K562 (cell line): ENCODE measurements at regions not wholly inside any gene's neighbourhood (a gene's known extent, or its start where the extent isn't known, plus 50 kb on each side); places are given as distances from the start of the nearest gene placed in this dataset.

Source experiments
- ATAC-seq: fragments of 200-7000 bp; cut with Tn5 transposase; 3 replicates; pipeline ENCODE4 v1.9.1; 2020; ENCODE audit warnings: moderate library complexity
- BruUV-seq: library from RNA; stranded (reverse); fragments of 400-500 nt; replicated peaks from 2 replicates; lab custom pipeline; 2021; lab: Mats Ljungman, UMichigan
- CTCF ChIA-PET: fragments of 300-600 bp; formaldehyde crosslinking; extraction: SDS; loops from one replicate; lab custom pipeline; 2021; ENCODE audit warnings: low intra/inter-chr PET ratio; lab: Yijun Ruan, JAX
- POLR2A ChIA-PET: fragments of 300-600, 350-650 bp; sonication (Branson Sonifier 250); formaldehyde crosslinking; extraction: SDS; loops from one replicate; lab custom pipeline; 2021; ENCODE audit warnings: antibody characterized with exemption, inconsistent platforms; lab: Yijun Ruan, JAX
- DNase-seq, 4 experiments: peaks; one replicate each; pipeline versions ENCODE4 v3.0.0 to v3.0.0-alpha.2; 2011 to 2018; ENCODE audit warnings: low spot score in 3 of 4, mixed read lengths in 3 of 4; ENCODE audit errors: extremely low read depth in 1 of 4
- FAIRE-seq: peaks from 2 replicates; lab custom pipeline; 2011; peaks lifted over from hg19 to GRCh38; lab: Jason Lieb, UNC
- H2AFZ ChIP-seq: 2 replicates; pipeline ENCODE4 v1.6.0; 2011; ENCODE audit warnings: low read depth, low read length, control low read depth, inconsistent platforms
- H3K27ac ChIP-seq: fragments of 200-600 bp; 3 replicates; pipeline ENCODE4 v1.8.0; 2011; ENCODE audit warnings: low read depth, mild to moderate bottlenecking, control low read depth, inconsistent platforms, low read length, moderate library complexity, mixed read lengths; ENCODE audit errors: extremely low read depth
- H3K27me3 ChIP-seq, 2 experiments: fragments of 300-600 bp in 1 of 2; 2 replicates in 1 of 2; 3 replicates in 1 of 2; pipeline versions ENCODE4 v1.6.0 to v1.8.0; 2011; ENCODE audit warnings: inconsistent platforms in 2 of 2, low read length in 2 of 2, mild to moderate bottlenecking in 1 of 2, mixed read lengths in 1 of 2, moderate library complexity in 1 of 2; ENCODE audit not compliant: control insufficient read depth in 2 of 2, insufficient read depth in 2 of 2
- H3K36me3 ChIP-seq: fragments of 300-600 bp; 3 replicates; pipeline ENCODE4 v1.8.0; 2011; ENCODE audit warnings: mild to moderate bottlenecking, low read length, inconsistent platforms; ENCODE audit not compliant: control insufficient read depth, insufficient read depth
- H3K4me1 ChIP-seq, 2 experiments: fragments of 200-600 bp in 1 of 2; replicated peaks in 1 of 2; 2 replicates in 1 of 2; 3 replicates in 1 of 2; pipeline versions ENCODE4 v1.5.1 to v1.8.0; 2011; ENCODE audit warnings: inconsistent platforms in 2 of 2, low read length in 2 of 2, mild to moderate bottlenecking in 1 of 2, mixed read lengths in 1 of 2, moderate library complexity in 1 of 2; ENCODE audit not compliant: control insufficient read depth in 2 of 2, insufficient read depth in 2 of 2
- H3K4me2 ChIP-seq: 2 replicates; pipeline ENCODE4 v1.6.1; 2011; ENCODE audit warnings: low read length, control low read depth, inconsistent platforms, mixed read lengths; ENCODE audit not compliant: insufficient read depth
- H3K4me3 ChIP-seq: fragments of 200-600 bp; sonication (generic), shearing (Covaris generic); 2 replicates; pipeline ENCODE4 v1.5.1; 2016; ENCODE audit warnings: control low read depth, inconsistent platforms
- H3K79me2 ChIP-seq: fragments of 200-600 bp; 3 replicates; pipeline ENCODE4 v1.8.0; 2011; ENCODE audit warnings: low read length, inconsistent platforms; ENCODE audit not compliant: control insufficient read depth, insufficient read depth
- H3K9ac ChIP-seq, 2 experiments: 2 replicates each; pipeline versions ENCODE4 v1.6.0 to v1.6.1; 2011; ENCODE audit warnings: low read depth in 2 of 2, low read length in 2 of 2, control low read depth in 1 of 2, inconsistent platforms in 1 of 2, mild to moderate bottlenecking in 1 of 2, mixed read lengths in 1 of 2; ENCODE audit not compliant: insufficient read depth in 1 of 2
- H3K9me1 ChIP-seq: one replicate; pipeline ENCODE4 v1.6.0; 2011; ENCODE audit warnings: inconsistent platforms, mild to moderate bottlenecking, low read length, moderate library complexity; ENCODE audit not compliant: control insufficient read depth, insufficient read depth
- H3K9me3 ChIP-seq: replicated peaks from 2 replicates; pipeline ENCODE4 v1.5.1; 2011; ENCODE audit warnings: low read depth, low read length, inconsistent platforms; ENCODE audit not compliant: control insufficient read depth, insufficient read depth
- H4K20me1 ChIP-seq: replicated peaks from 2 replicates; pipeline ENCODE4 v1.6.1; 2011; ENCODE audit warnings: low read length, inconsistent platforms, mixed read lengths; ENCODE audit not compliant: control insufficient read depth, insufficient read depth
- CHD2 ChIP-seq: IDR thresholded peaks from 2 replicates; pipeline ENCODE4 v1.6.1; 2011; ENCODE audit warnings: low read depth, low read length
- EZH2 ChIP-seq: IDR thresholded peaks from 2 replicates; pipeline ENCODE4 v1.6.1; 2012; ENCODE audit warnings: low read depth, mild to moderate bottlenecking, inconsistent platforms, low read length, borderline replicate concordance
- JUND ChIP-seq, 2 experiments: IDR thresholded peaks; 2 replicates in 1 of 2; 3 replicates in 1 of 2; pipeline ENCODE4 v1.6.1; 2011; ENCODE audit warnings: borderline replicate concordance in 2 of 2, low read depth in 2 of 2, low read length in 2 of 2, improper control_type of control experiment in 1 of 2, missing biosample characterization in 1 of 2, missing genetic modification characterization in 1 of 2, missing genetic modification reagents in 1 of 2
- MYBL2 ChIP-seq, 2 experiments: fragments of 450-650 bp in 1 of 2; sonication (generic) in 1 of 2; formaldehyde crosslinking in 1 of 2; IDR thresholded peaks; 2 replicates each; pipeline versions ENCODE4 v1.6.1 to v1.8.1; 2017 to 2022; ENCODE audit warnings: borderline replicate concordance in 1 of 2, inconsistent platforms in 1 of 2, low read depth in 1 of 2, mild to moderate bottlenecking in 1 of 2, missing genetic modification reagents in 1 of 2, moderate library complexity in 1 of 2
- PHF8 ChIP-seq: fragments of 200-600 bp; sonication (generic); IDR thresholded peaks from 2 replicates; pipeline ENCODE4 v1.6.1; 2012; ENCODE audit warnings: mixed run types, mild to moderate bottlenecking, inconsistent platforms, low read length, moderate library complexity, borderline replicate concordance
- POLR3G ChIP-seq: IDR thresholded peaks from 2 replicates; pipeline ENCODE4 v1.6.1; 2011; ENCODE audit not compliant: insufficient read length, insufficient replicate concordance; ENCODE audit errors: extremely low read depth
- SREBF1 ChIP-seq: fragments of 150-350 bp; IDR thresholded peaks from 2 replicates; pipeline ENCODE4 v1.6.1; 2014; ENCODE audit warnings: antibody characterized with exemption, low read depth, low read length, borderline replicate concordance
- SRSF7 ChIP-seq: fragments of 200-400 bp; formaldehyde crosslinking; optimal IDR thresholded peaks from 2 replicates; pipeline ENCODE3; 2017; ENCODE audit warnings: mild to moderate bottlenecking, low read depth, low read length
- ZNF133 ChIP-seq: fragments of 250-450 bp; sonication (Bioruptor Pico); IDR thresholded peaks from 2 replicates; pipeline ENCODE4 v1.4.0; 2020; ENCODE audit warnings: mild to moderate bottlenecking
- ZNF3 ChIP-seq: fragments of 250-450 bp; sonication (Bioruptor Pico); IDR thresholded peaks from 2 replicates; pipeline ENCODE4 v1.5.0; 2021; ENCODE audit warnings: mild to moderate bottlenecking, moderate library complexity
- ZNF584 ChIP-seq: fragments of 200-800 bp; sonication (Bioruptor generic); IDR thresholded peaks from 2 replicates; pipeline ENCODE4 v1.6.1; 2016; ENCODE audit warnings: low read depth, mild to moderate bottlenecking, missing genetic modification characterization, missing compliant biosample characterization
- ZNF75A ChIP-seq: fragments of 450-650 bp; formaldehyde crosslinking; IDR thresholded peaks from 2 replicates; pipeline ENCODE4 v1.4.0; 2020; ENCODE audit warnings: mild to moderate bottlenecking
- WGBS: fragments of 100-300 bp; shearing (Covaris generic); methylation state at CpG from one replicate; pipeline ENCODE4 v1.1.6; 2016; ENCODE audit warnings: low coverage, mixed read lengths; ENCODE audit not compliant: insufficient coverage; ENCODE audit errors: missing lambda C conversion rate; 5-methylcytosine and 5-hydroxymethylcytosine counted together
- in situ Hi-C: fragments of 300-500 bp; cut with MboI; formaldehyde crosslinking; loops from 4 replicates; pipeline ENCODE4 v1.15.0; 2018; ENCODE audit warnings: inconsistent platforms, mixed read lengths
- intact Hi-C: fragments of 100-400 bp; cut with micrococcal nuclease; formaldehyde crosslinking; loops from 2 replicates; pipeline ENCODE4 v1.14.2; 2022
- TF ChIP-seq, protein P1 (sequence below): fragments of 450-650 bp; IDR thresholded peaks from 2 replicates; pipeline ENCODE4 v1.6.1; 2016; ENCODE audit warnings: low read depth, mild to moderate bottlenecking, moderate library complexity
- TF ChIP-seq, protein P2 (sequence below): fragments of 450-650 bp; IDR thresholded peaks from 2 replicates; pipeline ENCODE4 v1.6.1; 2016
- TF ChIP-seq, protein P3 (sequence below): conservative IDR thresholded peaks from 2 replicates; pipeline ENCODE4 v1.6.1; 2011; ENCODE audit warnings: low read depth, mild to moderate bottlenecking, low read length; ENCODE audit not compliant: control insufficient read depth
- TF ChIP-seq, protein P4 (sequence below), 2 experiments: fragments of 450-650 bp in 1 of 2; IDR thresholded peaks; 2 replicates each; pipeline ENCODE4 v1.6.1; 2011 to 2017; ENCODE audit warnings: low read depth in 2 of 2, antibody characterized with exemption in 1 of 2, borderline replicate concordance in 1 of 2, low read length in 1 of 2, mild to moderate bottlenecking in 1 of 2, mixed read lengths in 1 of 2; ENCODE audit not compliant: control insufficient read depth in 1 of 2

DNA sequence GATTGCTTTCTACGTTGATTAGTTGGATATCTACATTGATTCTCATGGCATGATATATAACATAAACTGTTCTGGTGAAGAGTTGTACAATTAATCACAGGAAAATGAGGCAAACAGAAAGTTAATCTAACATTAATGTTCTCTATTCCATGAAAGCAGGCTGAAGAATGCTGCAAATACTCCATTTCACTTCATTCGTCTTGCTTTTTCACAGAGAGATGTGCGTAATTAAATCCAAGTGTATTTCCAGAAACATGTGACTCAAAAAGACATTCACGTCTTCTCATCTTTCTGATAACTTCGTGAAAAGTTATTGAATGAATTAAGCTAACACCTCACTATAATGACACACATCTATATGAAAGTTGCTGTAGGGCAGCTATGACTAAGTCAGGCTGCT is 1471.5 kb downstream of the DPP10 start:
- Histone ChIP-seq H3K27me3 (no peaks in the 10 kb centered on the region), H3K4me1 (no peaks in the 10 kb centered on the region), H3K4me3 (no peak overlapping the region), H2AFZ (no peak overlapping the region), H3K9me1 (no peaks in the 10 kb centered on the region), H3K4me2 (no peak overlapping the region), H3K27ac (no peak overlapping the region), H3K9ac (no peak overlapping the region), H4K20me1 (no peaks in the 10 kb centered on the region), H3K79me2 (no peaks in the 10 kb centered on the region), H3K9me3 (peaks cover 3% of the 10 kb centered on the region), H3K36me3 (no peaks in the 10 kb centered on the region)
- 1% methylated on average over 5 of the region's 5 CpGs for WGBS
- in situ Hi-C loops (no loop called here), intact Hi-C loops (no loop called here)
- ChIA-PET POLR2A (no interaction called here), CTCF (no interaction called here)
- BruUV-seq: no TSS peak
- FAIRE-seq: no peak
- no peak for ATAC-seq
- TF ChIP-seq, protein P1, sequence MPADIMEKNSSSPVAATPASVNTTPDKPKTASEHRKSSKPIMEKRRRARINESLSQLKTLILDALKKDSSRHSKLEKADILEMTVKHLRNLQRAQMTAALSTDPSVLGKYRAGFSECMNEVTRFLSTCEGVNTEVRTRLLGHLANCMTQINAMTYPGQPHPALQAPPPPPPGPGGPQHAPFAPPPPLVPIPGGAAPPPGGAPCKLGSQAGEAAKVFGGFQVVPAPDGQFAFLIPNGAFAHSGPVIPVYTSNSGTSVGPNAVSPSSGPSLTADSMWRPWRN: no peak
- TF ChIP-seq ZNF3 (CRISPR knock-in tag) (no peak), ZNF584 (no peak), JUND (IDR thresholded peaks at IDR 0.05; ENCODE audit: borderline replicate concordance, low read depth, low read length) (no peak), JUND (tag; IDR thresholded peaks at IDR 0.05; ENCODE audit: borderline replicate concordance, low read depth, low read length) (no peak), SRSF7 (no peak), POLR3G (no peak), PHF8 (no peak), MYBL2 (IDR thresholded peaks at IDR 0.05; ENCODE audit: low read depth) (no peak), MYBL2 (CRISPR knock-in tag; IDR thresholded peaks at IDR 0.05; ENCODE audit: borderline replicate concordance) (no peak), CHD2 (no peak), ZNF75A (CRISPR knock-in tag) (no peak), EZH2 (no peak), ZNF133 (CRISPR knock-in tag) (no peak), SREBF1 (no peak)
- TF ChIP-seq, protein P2, sequence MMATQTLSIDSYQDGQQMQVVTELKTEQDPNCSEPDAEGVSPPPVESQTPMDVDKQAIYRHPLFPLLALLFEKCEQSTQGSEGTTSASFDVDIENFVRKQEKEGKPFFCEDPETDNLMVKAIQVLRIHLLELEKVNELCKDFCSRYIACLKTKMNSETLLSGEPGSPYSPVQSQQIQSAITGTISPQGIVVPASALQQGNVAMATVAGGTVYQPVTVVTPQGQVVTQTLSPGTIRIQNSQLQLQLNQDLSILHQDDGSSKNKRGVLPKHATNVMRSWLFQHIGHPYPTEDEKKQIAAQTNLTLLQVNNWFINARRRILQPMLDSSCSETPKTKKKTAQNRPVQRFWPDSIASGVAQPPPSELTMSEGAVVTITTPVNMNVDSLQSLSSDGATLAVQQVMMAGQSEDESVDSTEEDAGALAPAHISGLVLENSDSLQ: no peak
- TF ChIP-seq, protein P3, sequence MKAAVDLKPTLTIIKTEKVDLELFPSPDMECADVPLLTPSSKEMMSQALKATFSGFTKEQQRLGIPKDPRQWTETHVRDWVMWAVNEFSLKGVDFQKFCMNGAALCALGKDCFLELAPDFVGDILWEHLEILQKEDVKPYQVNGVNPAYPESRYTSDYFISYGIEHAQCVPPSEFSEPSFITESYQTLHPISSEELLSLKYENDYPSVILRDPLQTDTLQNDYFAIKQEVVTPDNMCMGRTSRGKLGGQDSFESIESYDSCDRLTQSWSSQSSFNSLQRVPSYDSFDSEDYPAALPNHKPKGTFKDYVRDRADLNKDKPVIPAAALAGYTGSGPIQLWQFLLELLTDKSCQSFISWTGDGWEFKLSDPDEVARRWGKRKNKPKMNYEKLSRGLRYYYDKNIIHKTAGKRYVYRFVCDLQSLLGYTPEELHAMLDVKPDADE: no peak
- TF ChIP-seq, protein P4, sequence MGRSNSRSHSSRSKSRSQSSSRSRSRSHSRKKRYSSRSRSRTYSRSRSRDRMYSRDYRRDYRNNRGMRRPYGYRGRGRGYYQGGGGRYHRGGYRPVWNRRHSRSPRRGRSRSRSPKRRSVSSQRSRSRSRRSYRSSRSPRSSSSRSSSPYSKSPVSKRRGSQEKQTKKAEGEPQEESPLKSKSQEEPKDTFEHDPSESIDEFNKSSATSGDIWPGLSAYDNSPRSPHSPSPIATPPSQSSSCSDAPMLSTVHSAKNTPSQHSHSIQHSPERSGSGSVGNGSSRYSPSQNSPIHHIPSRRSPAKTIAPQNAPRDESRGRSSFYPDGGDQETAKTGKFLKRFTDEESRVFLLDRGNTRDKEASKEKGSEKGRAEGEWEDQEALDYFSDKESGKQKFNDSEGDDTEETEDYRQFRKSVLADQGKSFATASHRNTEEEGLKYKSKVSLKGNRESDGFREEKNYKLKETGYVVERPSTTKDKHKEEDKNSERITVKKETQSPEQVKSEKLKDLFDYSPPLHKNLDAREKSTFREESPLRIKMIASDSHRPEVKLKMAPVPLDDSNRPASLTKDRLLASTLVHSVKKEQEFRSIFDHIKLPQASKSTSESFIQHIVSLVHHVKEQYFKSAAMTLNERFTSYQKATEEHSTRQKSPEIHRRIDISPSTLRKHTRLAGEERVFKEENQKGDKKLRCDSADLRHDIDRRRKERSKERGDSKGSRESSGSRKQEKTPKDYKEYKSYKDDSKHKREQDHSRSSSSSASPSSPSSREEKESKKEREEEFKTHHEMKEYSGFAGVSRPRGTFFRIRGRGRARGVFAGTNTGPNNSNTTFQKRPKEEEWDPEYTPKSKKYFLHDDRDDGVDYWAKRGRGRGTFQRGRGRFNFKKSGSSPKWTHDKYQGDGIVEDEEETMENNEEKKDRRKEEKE (IDR thresholded peaks at IDR 0.05; ENCODE audit: borderline replicate concordance in 1 of 2, control insufficient read depth in 1 of 2, low read depth in 2 of 2, low read length in 1 of 2): no peak
- DNase-seq: no peak
